ENCODE measurements at regions not wholly inside any gene's neighbourhood (a gene's known extent, or its start where the extent isn't known, plus 50 kb on each side); places are given as distances from the start of the nearest gene placed in this dataset.
"Not testable (repeated sequence)": the region's sequence is repeated elsewhere in the genome, so short reads cannot be mapped to it uniquely, and the experiment has no call there.

DNA sequence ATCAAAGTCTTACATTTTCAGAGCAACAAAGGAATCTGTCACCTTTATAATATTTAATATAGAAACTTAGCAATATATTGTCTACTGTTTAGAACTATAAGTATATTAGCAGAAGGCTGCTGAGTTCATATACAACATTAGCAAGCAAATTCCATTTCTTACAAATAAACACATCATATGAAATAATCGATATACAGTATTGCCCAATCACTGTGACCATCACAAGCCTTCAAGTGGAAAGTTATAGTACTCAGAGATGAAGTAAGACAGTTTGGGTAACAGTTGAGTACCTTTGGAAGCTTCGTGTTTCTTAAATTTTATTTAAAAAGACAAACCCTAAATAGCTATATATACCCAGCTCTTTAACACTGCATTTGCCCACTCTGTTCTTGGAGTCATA, 135.2 kb upstream of the IRX1 start:
- ChIA-PET CTCF (no interaction called here), POLR2A (no interaction called here)
- Histone ChIP-seq H3K9me3 (ENCODE audit: control insufficient read depth, insufficient read depth, low read length) (peaks cover 39% of the 10 kb centered on the region), H3K27me3 (ENCODE audit: control insufficient read depth, insufficient read depth, low read length) (no peaks in the 10 kb centered on the region), H3K27ac (ENCODE audit: low read depth, low read length) (no peak overlapping the region), H3K4me3 (ENCODE audit: low read depth, low read length) (no peak overlapping the region)
- DNase-seq (ENCODE audit: low read depth, low spot score), result no peak
- no peak for TF ChIP-seq CTCF (IDR thresholded peaks at IDR 0.05; ENCODE audit: low read depth, low read length)

GRCh38 chr5:3456121-3456681, 139.4 kb upstream of the IRX1 start:
- H3K27me3 ChIP-seq (ENCODE audit: control insufficient read depth, insufficient read depth, low read length), result no peaks in the 10 kb centered on the region
- DNase-seq (ENCODE audit: low read depth, low spot score), result no peak

GRCh38 chr5:3454028-3454427, 141.6 kb upstream of the IRX1 start:
- DNase-seq (ENCODE audit: low read depth, low spot score); H3K4me3 ChIP-seq (ENCODE audit: low read depth, low read length); POLR2A ChIA-PET; H3K27ac ChIP-seq (ENCODE audit: low read depth, low read length); H3K27me3 ChIP-seq (ENCODE audit: control insufficient read depth, insufficient read depth, low read length); CTCF ChIA-PET: not testable (repeated sequence)
- peaks cover 61% of the 10 kb centered on the region for H3K9me3 ChIP-seq (ENCODE audit: control insufficient read depth, insufficient read depth, low read length)

More at GRCh38 chr5:3456121-3456681, 139.4 kb upstream of the IRX1 start:
- Histone ChIP-seq H3K27ac (ENCODE audit: low read depth, low read length) (no peak overlapping the region), H3K4me3 (ENCODE audit: low read depth, low read length) (no peak overlapping the region), H3K9me3 (ENCODE audit: control insufficient read depth, insufficient read depth, low read length) (peaks cover 56% of the 10 kb centered on the region)
- no peak for TF ChIP-seq CTCF (IDR thresholded peaks at IDR 0.05; ENCODE audit: low read depth, low read length)
- POLR2A ChIA-PET, result no interaction called here
- CTCF ChIA-PET, result no interaction called here

GRCh38 chr5:3452622-3453021, 143.0 kb upstream of the IRX1 start:
- no peak for DNase-seq (ENCODE audit: low read depth, low spot score)
- H3K27ac ChIP-seq (ENCODE audit: low read depth, low read length), result no peak overlapping the region
- no peaks in the 10 kb centered on the region for H3K27me3 ChIP-seq (ENCODE audit: control insufficient read depth, insufficient read depth, low read length)
- no peak overlapping the region for H3K4me3 ChIP-seq (ENCODE audit: low read depth, low read length)
- peaks cover 68% of the 10 kb centered on the region for H3K9me3 ChIP-seq (ENCODE audit: control insufficient read depth, insufficient read depth, low read length)
- CTCF ChIA-PET, result no interaction called here
- no peak for TF ChIP-seq CTCF (IDR thresholded peaks at IDR 0.05; ENCODE audit: low read depth, low read length)
- POLR2A ChIA-PET, result no interaction called here

GRCh38 chr5:3451961-3452360, 143.7 kb upstream of the IRX1 start:
- no peaks in the 10 kb centered on the region for H3K27me3 ChIP-seq (ENCODE audit: control insufficient read depth, insufficient read depth, low read length)
- TF ChIP-seq CTCF (IDR thresholded peaks at IDR 0.05; ENCODE audit: low read depth, low read length), result no peak
- peaks cover 65% of the 10 kb centered on the region for H3K9me3 ChIP-seq (ENCODE audit: control insufficient read depth, insufficient read depth, low read length)
- no peak for DNase-seq (ENCODE audit: low read depth, low spot score)
- CTCF ChIA-PET, result no interaction called here
- POLR2A ChIA-PET, result no interaction called here
- no peak overlapping the region for H3K4me3 ChIP-seq (ENCODE audit: low read depth, low read length)
- no peak overlapping the region for H3K27ac ChIP-seq (ENCODE audit: low read depth, low read length)

- ChIA-PET CTCF (no interaction called here), POLR2A (no interaction called here)
- H3K9me3 ChIP-seq (ENCODE audit: control insufficient read depth, insufficient read depth, low read length), result peaks cover 53% of the 10 kb centered on the region
- H3K27ac ChIP-seq (ENCODE audit: low read depth, low read length), result no peak overlapping the region
- TF ChIP-seq CTCF (IDR thresholded peaks at IDR 0.05; ENCODE audit: low read depth, low read length), result no peak
- no peak for DNase-seq (ENCODE audit: low read depth, low spot score)
- no peaks in the 10 kb centered on the region for H3K27me3 ChIP-seq (ENCODE audit: control insufficient read depth, insufficient read depth, low read length)
- H3K4me3 ChIP-seq (ENCODE audit: low read depth, low read length), result no peak overlapping the region
These were observed 146.2 kb upstream of the IRX1 start for GRCh38 chr5:3449481-3449880.
